IMR-90 (cell line): ENCODE measurements at regions not wholly inside any gene's neighbourhood (a gene's known extent, or its start where the extent isn't known, plus 50 kb on each side); places are given as distances from the start of the nearest gene placed in this dataset.

ENCODE experiments used
- ATAC-seq: fragments of 200-7000 bp; cut with Tn5 transposase; 2 replicates; pipeline ENCODE4 v1.9.1; 2020; ENCODE audit warnings: low read depth, mild to moderate bottlenecking, moderate library complexity
- BruUV-seq: library from RNA; stranded (reverse); fragments of 400-500 nt; replicated peaks from 2 replicates; lab custom pipeline; 2021; lab: Mats Ljungman, UMichigan
- CTCF ChIA-PET: fragments of 300-600 bp; formaldehyde crosslinking; extraction: SDS; loops from one replicate; lab custom pipeline; 2021; ENCODE audit warnings: antibody characterized with exemption; lab: Yijun Ruan, JAX
- POLR2A ChIA-PET: fragments of 300-600 bp; sonication (Branson Sonifier 250); formaldehyde crosslinking; loops from one replicate; lab custom pipeline; 2022; ENCODE audit warnings: antibody characterized with exemption; ENCODE audit not compliant: unreplicated experiment; lab: Charles Lee
- DNase-seq: peaks from one replicate; pipeline ENCODE4 v3.0.0; 2013
- H2AFZ ChIP-seq: replicated peaks from 2 replicates; pipeline ENCODE3; 2013; ENCODE audit warnings: low read length, mild to moderate bottlenecking; ENCODE audit not compliant: poor library complexity
- H2AK5ac ChIP-seq: 2 replicates; pipeline ENCODE4 v1.6.1; 2013; ENCODE audit warnings: low read depth, low read length, inconsistent platforms
- H2AK9ac ChIP-seq: replicated peaks from 2 replicates; pipeline ENCODE3; 2013; ENCODE audit warnings: mild to moderate bottlenecking, low read depth, low read length, moderate library complexity; ENCODE audit not compliant: poor library complexity
- H2BK120ac ChIP-seq: 2 replicates; pipeline ENCODE4 v1.6.1; 2013; ENCODE audit warnings: low read depth, low read length, inconsistent platforms
- H2BK15ac ChIP-seq: 3 replicates; pipeline ENCODE4 v1.6.1; 2013; ENCODE audit warnings: low read depth, low read length, inconsistent platforms
- H2BK20ac ChIP-seq: 2 replicates; pipeline ENCODE4 v1.6.1; 2013; ENCODE audit warnings: low read depth, mild to moderate bottlenecking, inconsistent platforms, low read length, moderate library complexity
- H2BK5ac ChIP-seq: 2 replicates; pipeline ENCODE4 v1.6.1; 2013; ENCODE audit warnings: mild to moderate bottlenecking, low read depth, low read length, inconsistent platforms; ENCODE audit not compliant: poor library complexity, severe bottlenecking
- H3K14ac ChIP-seq: replicated peaks from 2 replicates; pipeline ENCODE4 v1.6.1; 2013; ENCODE audit warnings: low read depth, low read length, inconsistent platforms
- H3K18ac ChIP-seq: 2 replicates; pipeline ENCODE4 v1.6.1; 2013; ENCODE audit warnings: low read depth, low read length, control low read depth
- H3K23ac ChIP-seq: 2 replicates; pipeline ENCODE4 v1.6.1; 2013; ENCODE audit warnings: low read depth, low read length, inconsistent platforms
- H3K27ac ChIP-seq: 2 replicates; pipeline ENCODE4 v1.5.1; 2013; ENCODE audit warnings: mild to moderate bottlenecking, control low read depth, low read length; ENCODE audit not compliant: insufficient read depth
- H3K27me3 ChIP-seq: 2 replicates; pipeline ENCODE4 v1.6.1; 2013; ENCODE audit warnings: low read length; ENCODE audit not compliant: control insufficient read depth, insufficient read depth
- H3K36me3 ChIP-seq: 2 replicates; pipeline ENCODE4 v1.6.1; 2013; ENCODE audit warnings: low read length, mixed read lengths; ENCODE audit not compliant: control insufficient read depth, insufficient read depth
- H3K4ac ChIP-seq: 2 replicates; pipeline ENCODE4 v1.6.1; 2013; ENCODE audit warnings: low read depth, low read length, inconsistent platforms
- H3K4me1 ChIP-seq: 2 replicates; pipeline ENCODE4 v1.6.1; 2013; ENCODE audit warnings: low read length, mixed read lengths; ENCODE audit not compliant: control insufficient read depth, insufficient read depth
- H3K4me2 ChIP-seq: 2 replicates; pipeline ENCODE4 v1.6.1; 2013; ENCODE audit warnings: low read depth, mild to moderate bottlenecking, control low read depth, low read length, moderate library complexity
- H3K4me3 ChIP-seq: 2 replicates; pipeline ENCODE4 v1.5.1; 2013; ENCODE audit warnings: low read depth, mild to moderate bottlenecking, control low read depth, low read length, moderate library complexity; ENCODE audit not compliant: insufficient read depth
- H3K56ac ChIP-seq: 2 replicates; pipeline ENCODE4 v1.6.1; 2013; ENCODE audit warnings: low read length, inconsistent platforms; ENCODE audit not compliant: insufficient read depth; ENCODE audit errors: extremely low read depth
- H3K79me1 ChIP-seq, 2 experiments: 2 replicates each; pipeline ENCODE4 v1.6.1; 2013; ENCODE audit warnings: low read length in 2 of 2, inconsistent platforms in 1 of 2, low read depth in 1 of 2
- H3K9ac ChIP-seq: 2 replicates; pipeline ENCODE4 v1.6.1; 2013; ENCODE audit warnings: low read depth, low read length, control low read depth
- H3K9me1 ChIP-seq: 2 replicates; pipeline ENCODE4 v1.6.1; 2013; ENCODE audit warnings: low read length, inconsistent platforms; ENCODE audit not compliant: insufficient read depth
- H3K9me3 ChIP-seq: 2 replicates; pipeline ENCODE4 v1.6.1; 2013; ENCODE audit warnings: low read length; ENCODE audit not compliant: control insufficient read depth, insufficient read depth
- H4K20me1 ChIP-seq: 2 replicates; pipeline ENCODE4 v1.6.1; 2013; ENCODE audit warnings: low read length, inconsistent platforms; ENCODE audit not compliant: insufficient read depth
- H4K5ac ChIP-seq: 2 replicates; pipeline ENCODE4 v1.6.1; 2013; ENCODE audit warnings: mild to moderate bottlenecking, low read depth, low read length, control low read depth
- H4K8ac ChIP-seq, 2 experiments: 2 replicates each; pipeline ENCODE4 v1.6.1; 2013; ENCODE audit warnings: low read depth in 2 of 2, low read length in 2 of 2, control low read depth in 1 of 2, inconsistent platforms in 1 of 2
- H4K91ac ChIP-seq: 2 replicates; pipeline ENCODE4 v1.6.1; 2013; ENCODE audit warnings: low read depth, low read length, inconsistent platforms; ENCODE audit not compliant: insufficient read depth
- BHLHE40 ChIP-seq: fragments of 150-350 bp; IDR thresholded peaks from 2 replicates; pipeline ENCODE4 v1.6.1; 2016; ENCODE audit warnings: mild to moderate bottlenecking, low read depth, low read length
- CEBPB ChIP-seq: IDR thresholded peaks from 2 replicates; pipeline ENCODE4 v1.6.1; 2012; ENCODE audit warnings: low read depth, low read length, improper control_type of control experiment
- CHD1 ChIP-seq: IDR thresholded peaks from 2 replicates; pipeline ENCODE4 v1.6.1; 2012; ENCODE audit warnings: low read depth, low read length, improper control_type of control experiment
- ELK1 ChIP-seq: fragments of 150-350 bp; IDR thresholded peaks from 2 replicates; pipeline ENCODE4 v1.6.1; 2016; ENCODE audit warnings: low read depth, mild to moderate bottlenecking, low read length, moderate library complexity, borderline replicate concordance
- FOS ChIP-seq: fragments of 150-350 bp; IDR thresholded peaks from 2 replicates; pipeline ENCODE4 v1.6.1; 2016; ENCODE audit warnings: low read depth, low read length
- MAFK ChIP-seq: IDR thresholded peaks from 2 replicates; pipeline ENCODE4 v1.6.1; 2012; ENCODE audit warnings: low read depth, low read length, improper control_type of control experiment
- MAZ ChIP-seq: IDR thresholded peaks from 2 replicates; pipeline ENCODE4 v1.6.1; 2012; ENCODE audit warnings: low read depth, mild to moderate bottlenecking, low read length, improper control_type of control experiment, moderate library complexity, borderline replicate concordance
- MXI1 ChIP-seq: IDR thresholded peaks from 2 replicates; pipeline ENCODE4 v1.6.1; 2012; ENCODE audit warnings: low read depth, mild to moderate bottlenecking, low read length, moderate library complexity, borderline replicate concordance
- NFE2L2 ChIP-seq: fragments of 150-350 bp; IDR thresholded peaks from 2 replicates; pipeline ENCODE4 v1.6.1; 2016; ENCODE audit warnings: low read depth, mild to moderate bottlenecking, low read length
- POLR2A ChIP-seq: IDR thresholded peaks from 2 replicates; pipeline ENCODE4 v1.6.1; 2012; ENCODE audit warnings: mild to moderate bottlenecking, low read depth, low read length
- RAD21 ChIP-seq: IDR thresholded peaks from 2 replicates; pipeline ENCODE4 v1.6.1; 2012; ENCODE audit warnings: low read length, improper control_type of control experiment
- RCOR1 ChIP-seq: IDR thresholded peaks from 2 replicates; pipeline ENCODE4 v1.6.1; 2012; ENCODE audit warnings: mild to moderate bottlenecking, low read length, improper control_type of control experiment; ENCODE audit not compliant: insufficient replicate concordance
- USF2 ChIP-seq: fragments of 150-350 bp; IDR thresholded peaks from 2 replicates; pipeline ENCODE4 v1.6.1; 2017; ENCODE audit warnings: mild to moderate bottlenecking, antibody characterized with exemption, low read length, low read depth
- WGBS, 2 experiments: methylation state at CpG; one replicate each; pipeline versions ENCODE4 v1.1.5 to v1.1.7; 2013; ENCODE audit warnings: missing lambda C conversion rate in 2 of 2; ENCODE audit not compliant: insufficient read length in 1 of 2; ENCODE audit errors: extremely low coverage in 2 of 2; 5-methylcytosine and 5-hydroxymethylcytosine counted together
- dilution Hi-C: fragments of 300-500 bp; cut with HindIII; formaldehyde crosslinking; loops from one replicate; pipeline ENCODE4 v1.14.3; 2018; ENCODE audit warnings: low sequenced_read_pairs; ENCODE audit not compliant: unreplicated experiment
- in situ Hi-C: fragments of 300-500 bp; cut with MboI; formaldehyde crosslinking; loops from 3 replicates; pipeline ENCODE4 v1.14.3; 2019; ENCODE audit warnings: low sequenced_read_pairs, inconsistent platforms, mixed read lengths
- intact Hi-C: fragments of 100-400 bp; cut with micrococcal nuclease; formaldehyde crosslinking; loops from 2 replicates; pipeline ENCODE4 v1.10.0; 2022

- Histone ChIP-seq H3K23ac (no peak overlapping the region), H4K8ac (no peak overlapping the region), H3K4ac (no peak overlapping the region), H3K36me3 (no peaks in the 10 kb centered on the region), H2BK20ac (no peak overlapping the region), H3K4me2 (no peak overlapping the region), H2AK9ac (no peak overlapping the region), H2BK15ac (no peak overlapping the region), H3K18ac (no peak overlapping the region), H3K9ac (no peak overlapping the region), H3K4me3 (no peak overlapping the region), H3K56ac (no peak overlapping the region), H4K91ac (no peak overlapping the region), H2BK120ac (no peak overlapping the region), H3K27me3 (no peaks in the 10 kb centered on the region), H3K79me1 (no peaks in the 10 kb centered on the region), H3K4me1 (no peaks in the 10 kb centered on the region), H3K9me3 (peaks cover 10% of the 10 kb centered on the region), H3K27ac (no peak overlapping the region), H2AFZ (no peak overlapping the region), H3K9me1 (no peaks in the 10 kb centered on the region), H4K5ac (no peak overlapping the region), H4K20me1 (no peaks in the 10 kb centered on the region), H2AK5ac (no peak overlapping the region), H3K14ac (no peak overlapping the region), H2BK5ac (no peak overlapping the region)
- ATAC-seq (no peak), DNase-seq (no peak)
- no CpG with 5 or more reads among the region's 2 CpGs for WGBS, 2 experiments
- dilution Hi-C loops (no loop called here), intact Hi-C loops (no loop called here), in situ Hi-C loops (no loop called here)
- BruUV-seq = no TSS peak
- POLR2A ChIA-PET = no interaction called here
- CTCF ChIA-PET = no interaction called here
- no peak for TF ChIP-seq USF2
- no peak for TF ChIP-seq MXI1
- TF ChIP-seq CEBPB = no peak
- no peak for TF ChIP-seq BHLHE40
- no peak for TF ChIP-seq FOS
- no peak for TF ChIP-seq POLR2A
- TF ChIP-seq MAFK = no peak
- no peak for TF ChIP-seq RCOR1
- TF ChIP-seq RAD21 = no peak
- no peak for TF ChIP-seq NFE2L2
- TF ChIP-seq CHD1 = no peak
- no peak for TF ChIP-seq MAZ
- TF ChIP-seq ELK1 = no peak
Observed at GRCh38 chr14:25628978-25629377, 579.0 kb upstream of the STXBP6 start.
